HG02678 (cell line): ENCODE measurements at regions not wholly inside any gene's neighbourhood (a gene's known extent, or its start where the extent isn't known, plus 50 kb on each side); places are given as distances from the start of the nearest gene placed in this dataset.
"Not testable (repeated sequence)": the region's sequence is repeated elsewhere in the genome, so short reads cannot be mapped to it uniquely, and the experiment has no call there.

ENCODE experiments used
- ATAC-seq: cut with Tn5 transposase; IDR thresholded peaks from one replicate; pipeline ENCODE4 v1.9.1; 2021; ENCODE audit warnings: mild to moderate bottlenecking, moderate library complexity; ENCODE audit not compliant: unreplicated experiment

- ATAC-seq, result no peak
Observed at GRCh38 chr6:79810871-79811270, 136.5 kb downstream of the ELOVL4 start.

DNA sequence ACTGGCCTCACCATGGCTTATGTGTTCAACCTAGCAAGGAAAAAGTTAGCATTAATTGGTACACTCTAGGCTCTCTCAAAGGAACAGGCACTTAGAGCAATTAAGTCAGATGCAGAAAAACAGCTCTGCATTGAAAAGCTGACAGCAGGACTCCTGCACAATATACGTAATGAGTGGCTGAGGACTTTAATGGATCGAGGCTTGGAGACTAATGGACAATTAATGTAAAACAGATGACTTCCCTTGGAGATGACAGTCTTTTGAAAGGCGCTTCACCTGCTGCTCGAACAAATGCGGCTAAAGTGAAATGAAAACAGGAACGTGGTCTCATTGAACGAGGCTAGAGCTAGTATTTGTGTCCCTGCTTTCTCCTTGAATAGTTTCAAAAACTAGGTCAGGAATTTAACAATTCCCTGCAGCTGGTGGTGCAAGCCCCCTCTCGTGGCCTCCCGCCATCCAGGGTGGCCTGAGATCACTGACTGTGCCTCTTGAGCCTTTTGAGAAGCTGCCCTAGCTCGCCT lies 137.1 kb downstream of the ELOVL4 start:
- no peak for ATAC-seq

DNA sequence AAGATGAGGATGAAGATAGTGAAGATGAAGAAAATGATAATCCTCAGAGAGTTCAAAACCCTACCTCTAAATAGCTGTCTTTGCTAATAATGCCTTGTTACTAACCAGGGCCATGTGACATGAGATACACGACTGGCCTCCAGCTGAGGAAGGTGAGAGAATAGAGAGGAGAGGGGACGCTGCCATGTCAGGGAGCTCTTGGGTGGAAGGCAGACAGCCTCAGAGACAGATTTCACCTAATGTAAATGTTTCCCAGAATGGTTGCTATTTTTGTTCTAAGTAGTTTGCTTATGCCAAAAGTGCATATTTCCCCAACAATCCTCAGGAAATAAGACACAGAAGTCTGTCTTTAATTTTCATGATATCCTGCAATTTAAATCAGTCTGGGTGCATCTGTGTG lies 138.4 kb downstream of the ELOVL4 start:
- ATAC-seq, result no peak

DNA sequence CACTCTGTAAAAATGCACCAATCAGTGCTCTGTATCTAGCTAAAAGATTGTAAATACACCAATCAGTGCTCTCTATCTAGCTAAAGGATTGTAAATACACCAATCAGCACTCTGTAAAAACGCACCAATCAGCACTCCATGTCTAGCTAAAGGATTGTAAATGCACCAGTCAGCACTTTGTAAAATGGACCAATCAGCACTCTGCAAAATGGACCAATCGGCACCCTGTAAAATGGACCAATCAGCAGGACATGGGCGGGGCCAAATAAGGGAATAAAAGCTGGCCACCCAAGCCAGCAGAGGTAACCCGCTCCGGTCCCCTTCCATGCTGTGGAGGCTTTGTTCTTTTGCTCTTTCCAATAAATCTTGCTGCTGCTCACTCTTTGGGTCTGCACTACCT lies 140.7 kb downstream of the ELOVL4 start:
- ATAC-seq, result not testable (repeated sequence)

GRCh38 chr6:79804732-79805131 lies 142.6 kb downstream of the ELOVL4 start:
- no peak for ATAC-seq

DNA sequence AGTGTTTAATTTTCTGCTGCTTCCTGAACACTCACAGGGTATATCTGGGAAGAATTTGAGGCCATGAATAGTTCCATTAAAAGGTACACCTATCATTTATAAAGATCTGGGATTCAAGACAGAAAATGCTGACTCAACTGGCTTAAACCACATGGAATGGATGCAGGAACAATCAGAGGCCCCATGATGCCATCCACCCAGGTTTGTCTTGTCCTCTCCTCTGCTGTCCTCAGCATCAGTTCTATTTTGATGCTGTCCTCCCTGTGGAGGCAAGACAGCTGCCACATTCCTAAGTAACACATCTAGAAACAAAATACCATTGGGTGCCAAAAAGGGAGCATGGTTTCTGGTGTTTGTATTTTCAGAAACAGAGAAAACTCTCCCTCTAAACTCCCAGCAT lies 143.4 kb downstream of the ELOVL4 start:
- no peak for ATAC-seq

DNA sequence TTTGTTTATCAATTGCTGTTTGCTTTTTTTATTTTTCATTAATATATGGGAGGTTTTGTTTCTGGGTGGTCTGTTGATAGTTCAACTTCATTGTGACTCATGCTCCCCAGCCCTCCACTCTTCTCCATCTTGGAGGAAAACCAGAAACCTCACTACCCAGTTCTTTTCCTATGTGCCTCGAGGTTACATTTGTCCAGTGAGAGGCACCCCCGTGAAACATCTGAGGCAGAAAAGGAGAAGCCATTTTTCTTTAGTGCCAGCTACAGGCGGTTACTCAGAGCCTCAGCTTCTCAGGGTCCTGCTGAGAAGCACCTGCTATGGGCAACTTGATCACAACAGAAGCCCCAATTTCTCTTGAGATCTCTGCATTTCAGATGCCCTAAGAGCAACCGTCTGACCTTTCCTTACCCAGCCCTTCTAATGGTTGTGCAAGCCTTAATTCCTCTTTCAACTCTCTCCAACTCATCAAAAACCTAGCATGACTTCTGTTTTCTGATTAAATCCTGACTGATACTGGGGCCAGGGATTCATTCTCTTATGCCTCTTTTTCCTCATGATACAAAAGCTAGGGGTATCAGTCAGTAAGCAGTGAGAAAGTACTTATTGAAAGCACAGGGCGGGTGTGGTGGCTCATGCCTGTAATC lies 144.6 kb downstream of the ELOVL4 start:
- no peak for ATAC-seq

DNA sequence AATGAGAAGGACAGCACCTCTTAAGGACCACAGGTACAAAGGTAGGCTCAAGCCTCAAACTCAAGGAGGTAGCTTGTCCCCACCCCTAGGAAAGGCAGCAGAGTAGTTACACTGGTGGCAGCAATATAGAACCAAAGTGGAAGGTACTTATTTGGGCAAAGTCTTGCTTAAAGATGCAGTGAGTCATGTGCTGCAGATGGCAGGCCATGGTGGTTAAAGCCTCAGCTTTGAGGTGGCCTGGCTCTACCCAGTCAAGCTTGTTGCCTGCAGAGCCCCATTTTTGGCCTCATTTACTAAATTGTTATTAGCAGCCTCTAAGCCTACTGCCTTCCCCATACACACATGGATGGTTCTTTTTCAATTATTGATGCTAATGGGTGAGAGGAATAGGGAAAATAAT lies 146.0 kb downstream of the ELOVL4 start:
- no peak for ATAC-seq

- ATAC-seq, result no peak
Observed at GRCh38 chr6:79798841-79799240, 148.5 kb downstream of the ELOVL4 start.

GRCh38 chr6:79797912-79798311 lies 149.4 kb downstream of the ELOVL4 start:
- ATAC-seq, result no peak

- no peak for ATAC-seq
Observed at GRCh38 chr6:79797163-79797764, 150.1 kb downstream of the ELOVL4 start.

DNA sequence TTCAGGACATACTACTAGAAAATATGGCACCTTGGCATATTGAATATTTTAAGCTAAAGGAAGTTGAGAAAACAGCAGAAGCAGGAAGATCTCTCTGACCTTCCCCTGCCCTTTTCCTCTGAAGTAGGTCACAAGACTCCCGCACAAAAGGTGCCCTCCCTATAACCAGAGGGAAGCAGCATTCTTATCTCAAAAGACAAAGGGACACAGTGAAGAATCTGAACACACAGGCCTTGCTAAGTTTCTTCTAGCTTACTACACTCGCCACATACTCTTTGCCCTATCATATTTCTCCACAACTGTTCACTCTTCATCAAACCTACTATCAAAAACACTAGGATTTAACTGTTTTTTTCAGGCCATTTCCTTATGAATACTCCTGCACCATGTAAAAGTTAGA lies 151.2 kb downstream of the ELOVL4 start:
- no peak for ATAC-seq

DNA sequence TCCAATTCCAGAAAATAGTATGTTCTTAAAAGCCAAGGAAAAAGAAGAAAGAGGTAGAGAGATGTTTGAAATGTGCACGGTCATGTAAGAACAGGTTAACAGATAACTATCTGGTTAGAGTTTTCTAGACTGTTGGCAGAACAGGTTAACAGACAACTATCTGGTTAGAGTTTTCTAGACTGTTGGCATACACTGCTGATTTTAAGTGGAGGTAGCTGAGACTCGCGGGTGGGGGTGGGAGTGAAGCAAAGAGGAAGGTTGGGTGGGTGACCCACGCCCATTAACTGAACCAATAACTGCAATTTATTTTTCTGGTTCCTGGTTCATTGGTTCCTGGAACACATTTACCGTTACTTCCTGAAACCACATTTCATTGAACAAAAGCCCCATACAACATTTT lies 157.5 kb downstream of the ELOVL4 start:
- no peak for ATAC-seq

DNA sequence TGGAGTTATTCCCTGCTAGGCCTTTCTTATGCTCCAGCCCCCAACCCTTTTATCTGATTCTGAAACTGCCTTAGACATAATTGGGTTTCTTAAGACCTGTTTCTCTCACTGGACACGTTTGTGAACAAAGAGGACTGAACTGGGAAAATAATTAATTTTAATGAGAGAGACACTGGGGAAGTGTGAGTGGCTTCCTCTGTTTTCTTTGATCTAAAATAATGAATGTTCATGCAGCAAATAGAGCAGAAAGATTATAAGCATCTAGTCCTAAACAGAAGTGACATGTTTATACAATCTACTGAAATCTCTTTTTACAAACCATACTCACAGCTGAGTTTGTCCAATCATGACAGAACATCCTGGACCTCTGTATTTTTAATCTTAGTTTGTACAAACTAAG lies 157.6 kb downstream of the SH3BGRL2 start:
- ATAC-seq, result no peak

GRCh38 chr6:79787626-79788025 lies 156.5 kb downstream of the SH3BGRL2 start:
- ATAC-seq, result no peak

GRCh38 chr6:79784395-79784753 lies 153.2 kb downstream of the SH3BGRL2 start:
- ATAC-seq, result no peak

DNA sequence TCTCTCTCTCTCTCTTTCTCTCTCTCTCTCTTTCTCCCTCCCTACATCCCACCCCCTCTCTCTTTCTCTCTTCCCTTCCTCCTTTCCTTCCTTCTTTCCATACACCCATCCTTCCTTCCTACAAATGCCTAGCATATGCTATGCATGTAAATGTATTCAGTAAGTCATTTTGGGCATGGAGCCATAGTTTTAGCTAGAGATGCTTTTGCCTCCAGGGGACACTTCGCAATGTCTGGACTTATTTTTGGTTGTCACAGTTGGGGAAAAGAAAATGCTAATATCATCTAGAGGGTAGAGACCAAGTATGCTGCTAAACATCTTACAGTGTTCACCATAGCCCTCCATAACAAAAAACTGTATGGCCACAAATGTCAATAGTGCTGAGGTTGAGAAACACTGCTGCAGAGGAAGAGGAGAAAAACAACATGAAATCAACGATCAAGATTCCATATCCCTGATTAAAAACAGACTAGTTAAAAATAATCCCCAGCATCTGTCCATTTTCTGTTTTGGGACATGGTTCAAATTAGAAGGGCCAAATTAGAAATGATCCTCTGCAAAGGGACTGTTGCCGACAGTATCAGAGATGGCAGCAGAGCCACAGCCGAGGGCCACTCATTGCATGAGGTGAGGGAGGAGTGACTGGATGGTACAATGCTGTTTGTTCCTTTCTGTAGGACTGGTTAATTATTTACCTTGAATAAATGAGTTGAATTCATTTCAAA lies 152.7 kb downstream of the SH3BGRL2 start:
- no peak for ATAC-seq

GRCh38 chr6:79782792-79783580 lies 151.9 kb downstream of the SH3BGRL2 start:
- no peak for ATAC-seq

GRCh38 chr6:79781916-79782315 lies 150.8 kb downstream of the SH3BGRL2 start:
- ATAC-seq, result no peak

DNA sequence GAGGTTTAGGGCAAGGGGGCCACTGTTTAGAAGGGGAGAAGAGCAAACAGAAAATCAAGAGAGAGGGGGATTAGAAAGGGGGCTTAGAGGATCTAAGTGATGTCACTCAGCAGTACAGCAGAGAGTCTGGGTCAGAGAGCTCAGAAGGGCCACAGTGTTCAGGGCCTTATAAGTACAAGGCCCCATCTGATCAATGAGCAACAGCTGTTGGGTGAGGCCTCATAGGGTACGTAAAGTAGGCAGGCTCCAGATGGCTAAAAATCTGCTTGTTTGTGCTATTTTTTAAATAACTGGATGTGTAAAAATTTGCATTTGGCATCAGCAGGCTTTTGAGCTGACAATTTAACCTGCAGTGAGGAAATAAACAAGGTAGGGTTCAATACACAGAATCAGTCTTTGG lies 149.8 kb downstream of the SH3BGRL2 start:
- no peak for ATAC-seq

DNA sequence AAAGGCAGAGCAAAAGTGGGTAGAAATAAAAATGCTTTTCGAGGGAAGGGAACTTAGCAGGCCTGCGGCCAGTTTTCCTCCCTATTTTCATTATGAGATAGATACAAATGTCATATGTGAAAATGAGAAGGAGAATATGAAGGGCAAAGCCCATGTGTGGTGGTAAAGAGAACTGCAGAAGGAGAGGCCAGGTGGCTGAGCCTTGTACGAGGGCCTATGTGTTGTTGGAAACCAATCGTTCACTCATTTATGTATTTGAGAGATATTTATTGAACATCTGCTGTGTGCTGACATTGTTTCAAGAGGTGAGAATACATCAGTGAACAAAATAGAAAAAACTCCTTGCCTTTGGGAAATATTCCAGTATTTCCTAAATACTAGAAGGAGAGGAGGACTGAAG lies 147.7 kb downstream of the SH3BGRL2 start:
- no peak for ATAC-seq
